ENCODE measurements at regions not wholly inside any gene's neighbourhood (a gene's known extent, or its start where the extent isn't known, plus 50 kb on each side); places are given as distances from the start of the nearest gene placed in this dataset.

- TF ChIP-seq CTCF (IDR thresholded peaks at IDR 0.05; ENCODE audit: borderline replicate concordance, extremely low read depth, low read length, poor library complexity, severe bottlenecking) (no peak), EZH2 (IDR thresholded peaks at IDR 0.05; ENCODE audit: borderline replicate concordance, low read depth, low read length, severe bottlenecking) (no peak)
- no peaks in the 10 kb centered on the region for H3K27me3 ChIP-seq (ENCODE audit: insufficient read depth, low read length, poor library complexity)
- no peak overlapping the region for H2AFZ ChIP-seq (ENCODE audit: low read depth, low read length)
- H3K9me3 ChIP-seq (ENCODE audit: insufficient read depth, low read length, severe bottlenecking): no peaks in the 10 kb centered on the region
- ATAC-seq (ENCODE audit: insufficient read depth, low read depth): no peak
- H4K20me1 ChIP-seq (ENCODE audit: insufficient read depth, low read length): no peaks in the 10 kb centered on the region
- DNase-seq: no peak
- H3K4me3 ChIP-seq (ENCODE audit: low read depth in 1 of 2, low read length in 2 of 2): no peak overlapping the region
- H3K4me2 ChIP-seq (ENCODE audit: insufficient read depth, low read length): no peak overlapping the region
- no peak overlapping the region for H3K9ac ChIP-seq (ENCODE audit: low read depth, low read length)
- no peaks in the 10 kb centered on the region for H3K36me3 ChIP-seq (ENCODE audit: insufficient read depth, low read length)
- H3K4me1 ChIP-seq (ENCODE audit: insufficient read depth, low read length): no peaks in the 10 kb centered on the region
- no peaks in the 10 kb centered on the region for H3K79me2 ChIP-seq (ENCODE audit: insufficient read depth, low read length)
- no peak overlapping the region for H3K27ac ChIP-seq (ENCODE audit: low read length)
Measured at GRCh38 chr3:5828251-5828650, 640.7 kb downstream of the EDEM1 start.

- no peak for ATAC-seq (ENCODE audit: insufficient read depth, low read depth)
- no peak overlapping the region for H3K4me2 ChIP-seq (ENCODE audit: insufficient read depth, low read length)
- no peaks in the 10 kb centered on the region for H3K4me1 ChIP-seq (ENCODE audit: insufficient read depth, low read length)
- H3K36me3 ChIP-seq (ENCODE audit: insufficient read depth, low read length): no peaks in the 10 kb centered on the region
- no peak for DNase-seq
- no peak overlapping the region for H3K27ac ChIP-seq (ENCODE audit: low read length)
- TF ChIP-seq EZH2 (IDR thresholded peaks at IDR 0.05; ENCODE audit: borderline replicate concordance, low read depth, low read length, severe bottlenecking) (no peak), CTCF (IDR thresholded peaks at IDR 0.05; ENCODE audit: borderline replicate concordance, extremely low read depth, low read length, poor library complexity, severe bottlenecking) (no peak)
- no peak overlapping the region for H2AFZ ChIP-seq (ENCODE audit: low read depth, low read length)
- H3K4me3 ChIP-seq (ENCODE audit: low read depth in 1 of 2, low read length in 2 of 2): no peak overlapping the region
- no peaks in the 10 kb centered on the region for H4K20me1 ChIP-seq (ENCODE audit: insufficient read depth, low read length)
- H3K27me3 ChIP-seq (ENCODE audit: insufficient read depth, low read length, poor library complexity): no peaks in the 10 kb centered on the region
- no peaks in the 10 kb centered on the region for H3K9me3 ChIP-seq (ENCODE audit: insufficient read depth, low read length, severe bottlenecking)
- H3K79me2 ChIP-seq (ENCODE audit: insufficient read depth, low read length): no peaks in the 10 kb centered on the region
- no peak overlapping the region for H3K9ac ChIP-seq (ENCODE audit: low read depth, low read length)
Measured at GRCh38 chr3:5840056-5840455, 652.5 kb downstream of the EDEM1 start.

GRCh38 chr3:5841599-5841998 lies 654.1 kb downstream of the EDEM1 start:
- Histone ChIP-seq H3K79me2 (ENCODE audit: insufficient read depth, low read length) (no peaks in the 10 kb centered on the region), H4K20me1 (ENCODE audit: insufficient read depth, low read length) (no peaks in the 10 kb centered on the region), H3K27ac (ENCODE audit: low read length) (no peak overlapping the region), H3K9me3 (ENCODE audit: insufficient read depth, low read length, severe bottlenecking) (no peaks in the 10 kb centered on the region), H3K36me3 (ENCODE audit: insufficient read depth, low read length) (no peaks in the 10 kb centered on the region), H3K4me3 (ENCODE audit: low read depth in 1 of 2, low read length in 2 of 2) (no peak overlapping the region), H3K9ac (ENCODE audit: low read depth, low read length) (no peak overlapping the region), H3K27me3 (ENCODE audit: insufficient read depth, low read length, poor library complexity) (no peaks in the 10 kb centered on the region), H2AFZ (ENCODE audit: low read depth, low read length) (no peak overlapping the region), H3K4me2 (ENCODE audit: insufficient read depth, low read length) (no peak overlapping the region), H3K4me1 (ENCODE audit: insufficient read depth, low read length) (no peaks in the 10 kb centered on the region)
- DNase-seq (no peak), ATAC-seq (ENCODE audit: insufficient read depth, low read depth) (no peak)
- no peak for TF ChIP-seq EZH2 (IDR thresholded peaks at IDR 0.05; ENCODE audit: borderline replicate concordance, low read depth, low read length, severe bottlenecking)
- no peak for TF ChIP-seq CTCF (IDR thresholded peaks at IDR 0.05; ENCODE audit: borderline replicate concordance, extremely low read depth, low read length, poor library complexity, severe bottlenecking)

GRCh38 chr3:5846261-5846660 lies 658.8 kb downstream of the EDEM1 start:
- no peak for ATAC-seq (ENCODE audit: insufficient read depth, low read depth)

More at GRCh38 chr3:5846261-5846660, 658.8 kb downstream of the EDEM1 start:
- Histone ChIP-seq H3K4me3 (ENCODE audit: low read depth in 1 of 2, low read length in 2 of 2) (no peak overlapping the region), H3K4me1 (ENCODE audit: insufficient read depth, low read length) (no peaks in the 10 kb centered on the region), H3K79me2 (ENCODE audit: insufficient read depth, low read length) (no peaks in the 10 kb centered on the region), H3K4me2 (ENCODE audit: insufficient read depth, low read length) (no peak overlapping the region), H3K27ac (ENCODE audit: low read length) (no peak overlapping the region), H3K9me3 (ENCODE audit: insufficient read depth, low read length, severe bottlenecking) (no peaks in the 10 kb centered on the region), H3K36me3 (ENCODE audit: insufficient read depth, low read length) (no peaks in the 10 kb centered on the region), H3K27me3 (ENCODE audit: insufficient read depth, low read length, poor library complexity) (no peaks in the 10 kb centered on the region), H4K20me1 (ENCODE audit: insufficient read depth, low read length) (no peaks in the 10 kb centered on the region), H2AFZ (ENCODE audit: low read depth, low read length) (no peak overlapping the region), H3K9ac (ENCODE audit: low read depth, low read length) (no peak overlapping the region)
- DNase-seq: no peak
- TF ChIP-seq EZH2 (IDR thresholded peaks at IDR 0.05; ENCODE audit: borderline replicate concordance, low read depth, low read length, severe bottlenecking) (no peak), CTCF (IDR thresholded peaks at IDR 0.05; ENCODE audit: borderline replicate concordance, extremely low read depth, low read length, poor library complexity, severe bottlenecking) (no peak)

All from DND-41 (cell line).